Lung (tissue), 11 donors: ENCODE measurements at regions not wholly inside any gene's neighbourhood (a gene's known extent, or its start where the extent isn't known, plus 50 kb on each side); places are given as distances from the start of the nearest gene placed in this dataset.

Experiments
- ATAC-seq: fragments of 200-7000 bp; cut with Tn5 transposase; one replicate; pipeline ENCODE4 v1.9.1; 2020; ENCODE audit warnings: moderate number of reproducible peaks; ENCODE audit not compliant: insufficient read depth, low FRiP score
- DNase-seq, 3 donors: peaks; one replicate each; pipeline ENCODE4 v3.0.0-alpha.2; 2013 to 2017
- H3K27ac ChIP-seq, 2 donors: one replicate each; pipeline ENCODE4 v1.5.1; 2013; ENCODE audit warnings: mild to moderate bottlenecking in 2 of 2, moderate library complexity in 2 of 2, control low read depth in 1 of 2, inconsistent platforms in 1 of 2, low read depth in 1 of 2, low read length in 1 of 2
- H3K27me3 ChIP-seq, 3 donors: one replicate each; pipeline ENCODE4 v1.5.1; 2013; ENCODE audit warnings: low read length in 2 of 3; ENCODE audit not compliant: control insufficient read depth in 3 of 3, insufficient read depth in 3 of 3
- H3K36me3 ChIP-seq, 4 donors: one replicate each; pipeline ENCODE4 v1.5.1; 2013; ENCODE audit warnings: low read length in 4 of 4, mild to moderate bottlenecking in 1 of 4, moderate library complexity in 1 of 4; ENCODE audit not compliant: control insufficient read depth in 4 of 4, insufficient read depth in 4 of 4
- H3K4me1 ChIP-seq, 5 donors: one replicate each; pipeline ENCODE4 v1.5.1; 2013; ENCODE audit warnings: low read length in 5 of 5, mild to moderate bottlenecking in 2 of 5, moderate library complexity in 1 of 5; ENCODE audit not compliant: control insufficient read depth in 5 of 5, insufficient read depth in 5 of 5
- H3K4me3 ChIP-seq: one replicate; pipeline ENCODE4 v1.5.1; 2013; ENCODE audit warnings: mild to moderate bottlenecking, control low read depth, moderate library complexity
- H3K9ac ChIP-seq, 2 donors: one replicate each; pipeline ENCODE4 v1.5.1; 2013; ENCODE audit warnings: low read length in 2 of 2, control low read depth in 1 of 2; ENCODE audit not compliant: insufficient read depth in 1 of 2
- H3K9me3 ChIP-seq, 4 donors: one replicate each; pipeline ENCODE4 v1.5.1; 2013; ENCODE audit warnings: low read length in 3 of 4, mild to moderate bottlenecking in 1 of 4, moderate library complexity in 1 of 4; ENCODE audit not compliant: control insufficient read depth in 4 of 4, insufficient read depth in 3 of 4
- CTCF ChIP-seq: IDR thresholded peaks from 2 replicates; pipeline ENCODE4 v1.5.1; 2012; ENCODE audit warnings: mild to moderate bottlenecking; ENCODE audit errors: control extremely low read depth, extremely low read depth
- WGBS, 2 donors: extraction: QIAGEN DNeasy Blood & Tissue Kit; methylation state at CpG; one replicate each; pipeline ENCODE4 v1.1.7; 2013; 5-methylcytosine and 5-hydroxymethylcytosine counted together
- donor health status: control.
- donor health status: control.
- donor health status: Bipolar disorder and iron deficiency.
- donor health status: healthy.
- donor health status: DM: yes; HTN: yes; CAD: no.

GRCh38 chr13:19061278-19061677 is 120.3 kb downstream of the TUBA3C start:
- ATAC-seq: no peak
- H3K27ac ChIP-seq: no peak overlapping the region
- H3K9ac ChIP-seq: no peak overlapping the region
- no peaks in the 10 kb centered on the region for H3K4me1 ChIP-seq
- no peak overlapping the region for H3K4me3 ChIP-seq
- no peak for TF ChIP-seq CTCF
- H3K9me3 ChIP-seq: peaks cover 0 to 19% (median 3%) of the 10 kb centered on the region in 4 donors
- DNase-seq: no peak
- no peaks in the 10 kb centered on the region for H3K27me3 ChIP-seq
- WGBS, 2 donors: 92 to 96% methylated on average over 6 of the region's 6 CpGs
- no peaks in the 10 kb centered on the region for H3K36me3 ChIP-seq

- no peaks in the 10 kb centered on the region for H3K4me1 ChIP-seq
- DNase-seq (no peak), ATAC-seq (no peak)
- 87 to 88% methylated on average over 13 of the region's 13 CpGs for WGBS, 2 donors
- no peaks in the 10 kb centered on the region for H3K27me3 ChIP-seq
- no peak for TF ChIP-seq CTCF
- no peak overlapping the region for H3K4me3 ChIP-seq
- H3K9ac ChIP-seq: no peak overlapping the region
- H3K27ac ChIP-seq: no peak overlapping the region
- no peaks in the 10 kb centered on the region for H3K36me3 ChIP-seq
- peaks cover 0 to 19% (median 3%) of the 10 kb centered on the region in 4 donors for H3K9me3 ChIP-seq
These were observed 121.2 kb downstream of the TUBA3C start for GRCh38 chr13:19060311-19061002.

DNA sequence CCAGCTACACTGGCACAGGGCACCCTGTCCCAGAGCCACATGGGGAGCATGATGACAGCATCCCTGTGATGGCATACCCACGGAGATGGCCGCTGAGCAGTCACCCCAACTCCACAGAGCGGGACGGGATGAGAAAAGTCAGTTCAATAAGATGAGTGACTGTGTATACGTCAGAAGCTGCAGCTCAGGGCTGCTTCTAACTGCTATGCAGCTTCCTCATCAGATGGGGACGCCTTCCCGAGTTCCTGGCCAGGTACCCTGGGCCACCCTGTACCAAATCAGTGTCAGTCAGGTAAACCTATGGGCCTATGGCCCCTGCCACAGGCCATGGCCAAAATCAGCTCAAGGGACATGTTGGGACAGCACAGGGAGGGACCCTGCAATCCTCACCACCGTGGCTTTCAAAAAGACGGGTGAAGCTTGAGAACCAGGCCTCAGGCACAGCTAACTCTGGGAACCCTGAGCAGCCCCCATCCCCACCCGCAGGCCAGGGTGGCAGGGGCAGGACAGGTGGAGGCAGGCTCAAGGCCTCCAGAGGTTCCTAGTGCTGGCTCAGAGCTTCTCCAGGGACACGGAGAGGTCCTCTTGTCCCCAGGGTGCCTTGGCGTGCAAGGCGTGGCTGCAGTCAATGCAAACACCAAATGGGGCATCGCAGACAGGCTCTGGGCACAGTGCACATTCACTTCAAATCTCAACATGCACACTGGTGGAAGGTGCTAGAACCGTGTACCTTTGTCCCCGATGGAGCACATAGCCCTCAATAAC is 122.4 kb downstream of the TUBA3C start:
- WGBS, 2 donors: 77 to 87% methylated on average over 16 of the region's 16 CpGs
- no peak overlapping the region for H3K4me3 ChIP-seq

More for the DNA sequence above, 122.4 kb downstream of the TUBA3C start:
- Histone ChIP-seq H3K9ac (no peak overlapping the region), H3K4me1 (no peaks in the 10 kb centered on the region), H3K36me3 (no peaks in the 10 kb centered on the region), H3K27ac (no peak overlapping the region), H3K27me3 (no peaks in the 10 kb centered on the region), H3K9me3 (peaks cover 0 to 15% (median 3%) of the 10 kb centered on the region in 4 donors)
- ATAC-seq (no peak), DNase-seq (no peak)
- no peak for TF ChIP-seq CTCF
